CD4-positive, alpha-beta T cell (primary cell): ENCODE measurements at regions not wholly inside any gene's neighbourhood (a gene's known extent, or its start where the extent isn't known, plus 50 kb on each side); places are given as distances from the start of the nearest gene placed in this dataset.

Experiments
- ATAC-seq: fragments of 200-7000 bp; cut with Tn5 transposase; one replicate; pipeline ENCODE4 v1.10.0; 2022; ENCODE audit warnings: mild to moderate bottlenecking; ENCODE audit not compliant: poor library complexity
- CTCF ChIA-PET: fragments of 350-600 bp; sonication (Branson Sonifier 250); formaldehyde crosslinking; loops from one replicate; lab custom pipeline; 2021; ENCODE audit warnings: antibody characterized with exemption, inconsistent platforms; lab: Charles Lee
- POLR2A ChIA-PET: fragments of 350-600 bp; sonication (Branson Sonifier 250); formaldehyde crosslinking; loops from one replicate; lab custom pipeline; 2021; ENCODE audit warnings: antibody characterized with exemption, inconsistent platforms; lab: Charles Lee
- DNase-seq, 14 experiments: peaks; one replicate each; pipeline ENCODE4 v3.0.0-alpha.2; 2013 to 2020; ENCODE audit warnings: mixed read lengths in 2 of 14
- H3K27ac ChIP-seq, 2 donors: one replicate each; pipeline versions ENCODE4 v1.5.1 to v1.7.0; 2013; ENCODE audit warnings: low read length in 2 of 2, low read depth in 1 of 2, mild to moderate bottlenecking in 1 of 2
- H3K27me3 ChIP-seq, 2 experiments: 1 replicate in 1 of 2; 2 replicates in 1 of 2; pipeline versions ENCODE4 v1.6.1 to v1.7.0; 2013; ENCODE audit warnings: low read length in 2 of 2, control low read depth in 1 of 2, mild to moderate bottlenecking in 1 of 2, moderate library complexity in 1 of 2; ENCODE audit not compliant: insufficient read depth in 2 of 2, control insufficient read depth in 1 of 2
- H3K36me3 ChIP-seq: one replicate; pipeline ENCODE4 v1.6.1; 2013; ENCODE audit warnings: low read length, control low read depth; ENCODE audit not compliant: insufficient read depth
- H3K4me1 ChIP-seq: one replicate; pipeline ENCODE4 v1.6.1; 2013; ENCODE audit warnings: low read length, control low read depth; ENCODE audit not compliant: insufficient read depth
- H3K4me3 ChIP-seq: one replicate; pipeline ENCODE4 v1.5.1; 2013; ENCODE audit warnings: mild to moderate bottlenecking, low read length, moderate library complexity
- H3K9me3 ChIP-seq, 2 experiments: 1 replicate in 1 of 2; 2 replicates in 1 of 2; pipeline versions ENCODE4 v1.6.1 to v1.7.0; 2013; ENCODE audit warnings: low read length in 2 of 2, mild to moderate bottlenecking in 2 of 2, control low read depth in 1 of 2, moderate library complexity in 1 of 2; ENCODE audit not compliant: control insufficient read depth in 1 of 2, insufficient read depth in 1 of 2
- H3K27ac Mint-ChIP-seq: one replicate; pipeline ENCODE4 v1.8.0; 2020; ENCODE audit warnings: mixed read lengths
- H3K27me3 Mint-ChIP-seq: one replicate; pipeline ENCODE4 v1.8.0; 2021; ENCODE audit warnings: mixed read lengths
- H3K36me3 Mint-ChIP-seq: one replicate; pipeline ENCODE4 v1.8.0; 2021; ENCODE audit warnings: low read depth, mixed read lengths
- H3K4me1 Mint-ChIP-seq: one replicate; pipeline ENCODE4 v1.8.0; 2021; ENCODE audit warnings: low read depth, mixed read lengths
- H3K4me3 Mint-ChIP-seq: one replicate; pipeline ENCODE4 v1.8.0; 2020; ENCODE audit warnings: mild to moderate bottlenecking, mixed read lengths
- H3K9me3 Mint-ChIP-seq: one replicate; pipeline ENCODE4 v1.8.0; 2020; ENCODE audit warnings: mixed read lengths
- intact Hi-C, 2 experiments: fragments of 100-400 bp; cut with DNase I in 1 of 2; cut with micrococcal nuclease in 1 of 2; formaldehyde crosslinking; loops; one replicate each; pipeline versions ENCODE4 v1.15.1 to v1.9.0; 2023 to 2025; cut with DNase I, micrococcal nuclease
- TF ChIP-seq, protein P1 (sequence below): fragments of 200-600 bp; IDR thresholded peaks from one replicate; pipeline ENCODE4 v1.8.0; 2022; ENCODE audit warnings: antibody characterized with exemption, mild to moderate bottlenecking

DNA sequence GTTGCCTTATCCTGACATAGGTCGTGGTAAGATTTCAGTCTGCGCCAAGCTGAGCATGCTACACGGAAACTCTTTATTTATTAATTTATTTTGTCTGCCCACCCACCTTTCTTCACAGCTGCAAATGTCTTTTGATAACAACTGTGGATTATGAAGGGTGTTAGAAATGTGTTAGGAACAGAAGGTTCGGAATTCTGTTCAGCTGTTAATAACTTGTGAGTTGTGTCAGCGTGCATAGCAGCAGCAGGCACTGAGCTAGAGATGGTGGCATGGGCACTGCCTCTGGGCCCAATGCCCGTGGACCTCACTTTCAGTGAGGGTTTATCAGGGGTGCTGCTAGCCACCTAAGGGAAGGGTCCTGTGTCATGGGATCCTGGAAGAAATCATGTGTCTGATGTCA is 162.5 kb upstream of the NTM start:
- ChIA-PET POLR2A (no interaction called here), CTCF (no interaction called here)
- no peak overlapping the region for H3K27ac Mint-ChIP-seq
- Histone ChIP-seq H3K4me3 (no peak overlapping the region), H3K9me3 (peaks cover 0 to 9% of the 10 kb centered on the region in 2 experiments), H3K27me3 (no peaks in the 10 kb centered on the region), H3K4me1 (no peaks in the 10 kb centered on the region), H3K27ac (no peak overlapping the region), H3K36me3 (no peaks in the 10 kb centered on the region)
- peaks cover 6% of the 10 kb centered on the region for H3K27me3 Mint-ChIP-seq
- H3K9me3 Mint-ChIP-seq: no peaks in the 10 kb centered on the region
- no peak for ATAC-seq
- TF ChIP-seq, protein P1, sequence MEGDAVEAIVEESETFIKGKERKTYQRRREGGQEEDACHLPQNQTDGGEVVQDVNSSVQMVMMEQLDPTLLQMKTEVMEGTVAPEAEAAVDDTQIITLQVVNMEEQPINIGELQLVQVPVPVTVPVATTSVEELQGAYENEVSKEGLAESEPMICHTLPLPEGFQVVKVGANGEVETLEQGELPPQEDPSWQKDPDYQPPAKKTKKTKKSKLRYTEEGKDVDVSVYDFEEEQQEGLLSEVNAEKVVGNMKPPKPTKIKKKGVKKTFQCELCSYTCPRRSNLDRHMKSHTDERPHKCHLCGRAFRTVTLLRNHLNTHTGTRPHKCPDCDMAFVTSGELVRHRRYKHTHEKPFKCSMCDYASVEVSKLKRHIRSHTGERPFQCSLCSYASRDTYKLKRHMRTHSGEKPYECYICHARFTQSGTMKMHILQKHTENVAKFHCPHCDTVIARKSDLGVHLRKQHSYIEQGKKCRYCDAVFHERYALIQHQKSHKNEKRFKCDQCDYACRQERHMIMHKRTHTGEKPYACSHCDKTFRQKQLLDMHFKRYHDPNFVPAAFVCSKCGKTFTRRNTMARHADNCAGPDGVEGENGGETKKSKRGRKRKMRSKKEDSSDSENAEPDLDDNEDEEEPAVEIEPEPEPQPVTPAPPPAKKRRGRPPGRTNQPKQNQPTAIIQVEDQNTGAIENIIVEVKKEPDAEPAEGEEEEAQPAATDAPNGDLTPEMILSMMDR: no peak
- no peaks in the 10 kb centered on the region for H3K4me1 Mint-ChIP-seq
- no peak overlapping the region for H3K4me3 Mint-ChIP-seq
- no peak for DNase-seq
- H3K36me3 Mint-ChIP-seq: no peaks in the 10 kb centered on the region
- intact Hi-C loops: no loop called here

DNA sequence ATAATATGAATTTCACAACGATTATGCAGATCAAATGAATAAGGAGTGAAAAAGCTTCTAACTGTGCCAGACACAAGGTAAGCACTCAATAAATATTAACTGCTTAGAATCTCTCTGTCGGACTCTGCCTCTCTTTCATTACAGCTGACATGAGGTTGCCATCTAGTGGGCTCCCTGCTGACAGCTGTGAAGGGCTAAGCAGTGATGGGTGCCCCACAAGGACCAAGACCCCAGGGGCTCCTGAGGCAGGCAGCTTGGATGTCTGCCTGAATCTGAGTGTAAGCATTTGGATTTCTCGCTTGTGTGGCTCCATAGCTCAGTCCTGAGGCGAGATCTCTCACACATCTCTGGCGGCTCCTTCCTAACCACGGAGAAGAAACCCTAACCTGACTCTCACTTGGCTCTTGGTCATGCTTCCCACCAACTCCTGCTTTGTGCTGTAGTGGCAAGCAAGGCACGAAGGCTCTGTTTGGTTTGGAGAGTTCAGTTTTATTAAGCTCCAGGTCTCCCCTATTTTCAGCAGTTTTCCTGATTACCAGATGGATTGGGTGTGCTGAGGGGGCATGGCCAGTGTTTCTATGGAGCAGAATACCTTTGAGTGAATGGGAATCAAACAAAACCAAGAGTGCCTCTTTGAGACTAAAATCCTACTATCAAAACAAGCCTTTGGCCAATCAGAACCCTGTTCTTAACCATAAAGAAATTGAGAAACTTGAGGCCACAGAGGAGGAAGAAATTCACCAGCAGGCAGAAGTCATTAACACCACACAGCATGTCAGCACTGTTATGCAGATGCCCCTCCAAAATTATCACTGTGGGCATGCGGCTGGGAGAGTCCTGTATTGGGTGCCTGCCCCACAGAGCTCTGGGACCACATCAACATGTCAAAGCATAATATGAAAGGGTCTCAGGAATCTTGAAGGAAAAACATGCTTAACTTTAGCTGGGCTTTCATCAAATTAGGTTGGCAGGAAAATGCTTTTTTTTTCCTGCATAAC is 152.8 kb upstream of the NTM start:
- H3K36me3 Mint-ChIP-seq: no peaks in the 10 kb centered on the region
- intact Hi-C loops: no loop called here
- Histone ChIP-seq H3K27ac (no peak overlapping the region), H3K36me3 (no peaks in the 10 kb centered on the region), H3K27me3 (no peaks in the 10 kb centered on the region), H3K4me1 (no peaks in the 10 kb centered on the region), H3K4me3 (no peak overlapping the region), H3K9me3 (peaks cover 0 to 8% of the 10 kb centered on the region in 2 experiments)
- ATAC-seq: no peak
- peaks cover 10% of the 10 kb centered on the region for H3K27me3 Mint-ChIP-seq
- CTCF ChIA-PET: no interaction called here
- DNase-seq: no peak
- peaks cover 8% of the 10 kb centered on the region for H3K9me3 Mint-ChIP-seq
- TF ChIP-seq, protein P1: no peak
- H3K4me1 Mint-ChIP-seq: no peaks in the 10 kb centered on the region
- no peak overlapping the region for H3K4me3 Mint-ChIP-seq
- POLR2A ChIA-PET: no interaction called here
- no peak overlapping the region for H3K27ac Mint-ChIP-seq

DNA sequence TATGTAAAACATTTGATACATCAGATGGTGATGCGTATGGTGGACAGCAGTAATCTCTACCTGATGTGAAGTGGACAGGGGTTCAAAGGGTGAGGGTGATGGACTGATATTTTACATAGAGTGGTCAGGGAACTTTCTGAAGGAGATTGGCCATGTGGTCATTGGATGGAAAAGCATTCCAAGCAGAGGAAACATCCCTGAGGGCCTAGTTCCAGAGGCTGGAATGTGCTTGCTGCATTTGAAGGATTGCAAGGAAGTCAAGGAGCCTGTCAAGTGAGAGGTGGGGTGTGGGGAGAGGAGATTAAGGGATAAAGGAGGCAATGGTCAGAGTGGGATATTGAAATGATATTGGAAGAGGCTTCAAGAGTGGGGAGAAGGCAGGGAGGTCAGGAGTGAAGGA is 151.9 kb upstream of the NTM start:
- ChIA-PET CTCF (no interaction called here), POLR2A (no interaction called here)
- intact Hi-C loops: no loop called here
- H3K27ac ChIP-seq: no peak overlapping the region
- no peak overlapping the region for H3K4me3 ChIP-seq
- no peaks in the 10 kb centered on the region for H3K27me3 ChIP-seq
- no peak overlapping the region for H3K27ac Mint-ChIP-seq
- peaks cover 0 to 8% of the 10 kb centered on the region in 2 experiments for H3K9me3 ChIP-seq
- DNase-seq (no peak), ATAC-seq (no peak)
- peaks cover 10% of the 10 kb centered on the region for H3K27me3 Mint-ChIP-seq
- H3K9me3 Mint-ChIP-seq: peaks cover 10% of the 10 kb centered on the region
- H3K4me1 ChIP-seq: no peaks in the 10 kb centered on the region
- H3K36me3 ChIP-seq: no peaks in the 10 kb centered on the region
- TF ChIP-seq, protein P1: no peak
- no peaks in the 10 kb centered on the region for H3K4me1 Mint-ChIP-seq
- no peak overlapping the region for H3K4me3 Mint-ChIP-seq
- H3K36me3 Mint-ChIP-seq: no peaks in the 10 kb centered on the region
